ENCODE measurements at regions not wholly inside any gene's neighbourhood (a gene's known extent, or its start where the extent isn't known, plus 50 kb on each side); places are given as distances from the start of the nearest gene placed in this dataset.
A peak's percentile ranks its signal among the peaks of the same experiment; 100 is the strongest.
"Not testable (repeated sequence)": the region's sequence is repeated elsewhere in the genome, so short reads cannot be mapped to it uniquely, and the experiment has no call there.

DNA sequence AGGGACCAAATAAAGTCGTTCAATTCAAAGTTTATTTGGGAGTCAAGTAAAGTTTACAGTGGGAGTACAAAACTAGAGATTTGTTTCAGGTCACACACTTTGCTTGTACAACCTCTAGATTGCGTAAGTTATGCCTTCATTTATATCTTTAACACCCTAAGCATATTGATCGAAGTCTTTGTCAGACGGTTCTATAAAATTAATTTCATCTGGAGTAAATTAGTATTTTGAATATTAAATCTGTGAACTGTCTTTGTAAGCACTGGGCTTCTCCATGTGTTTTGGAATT is 119.7 kb downstream of the ACAA2 start:
- DNase-seq (ENCODE audit: low spot score), result no peak

DNA sequence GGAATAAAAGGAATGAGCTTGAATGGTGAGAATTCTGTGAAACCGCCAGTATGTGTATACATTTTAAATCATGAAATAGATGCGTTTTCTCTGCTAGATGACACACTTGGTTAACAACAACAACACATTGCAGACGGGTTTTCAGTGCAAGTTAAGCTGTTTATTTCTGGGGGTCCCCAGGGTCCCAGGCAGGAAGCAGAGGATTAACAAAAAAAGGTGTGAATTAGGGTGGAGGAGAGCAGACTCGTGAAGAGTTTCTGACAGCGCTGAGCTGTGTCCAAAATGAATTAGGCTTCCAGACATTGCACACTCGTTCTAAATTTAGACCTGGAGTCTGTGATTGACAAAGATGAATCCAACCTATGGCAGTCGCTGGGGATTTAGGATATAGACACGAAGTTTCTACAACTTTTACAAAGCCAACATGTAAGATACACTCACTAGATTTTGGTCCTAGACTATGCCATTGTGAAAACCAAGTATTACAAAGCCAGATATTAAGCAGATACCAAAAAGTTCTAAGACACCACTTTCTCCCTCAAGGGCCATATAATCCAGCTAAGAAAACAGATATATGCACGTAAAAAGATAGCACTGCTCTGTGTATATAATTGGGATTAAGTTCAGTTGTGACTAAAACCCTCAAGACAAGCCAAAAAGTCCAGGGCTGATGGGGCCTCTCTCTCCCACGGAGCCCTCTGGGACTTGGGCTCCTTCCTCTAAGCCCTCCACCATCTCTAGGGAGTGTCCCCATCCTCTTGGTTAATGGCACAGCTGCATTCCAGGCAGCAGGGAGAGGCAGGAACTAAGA is 120.2 kb downstream of the ACAA2 start:
- DNase-seq (ENCODE audit: low spot score), result no peak

DNA sequence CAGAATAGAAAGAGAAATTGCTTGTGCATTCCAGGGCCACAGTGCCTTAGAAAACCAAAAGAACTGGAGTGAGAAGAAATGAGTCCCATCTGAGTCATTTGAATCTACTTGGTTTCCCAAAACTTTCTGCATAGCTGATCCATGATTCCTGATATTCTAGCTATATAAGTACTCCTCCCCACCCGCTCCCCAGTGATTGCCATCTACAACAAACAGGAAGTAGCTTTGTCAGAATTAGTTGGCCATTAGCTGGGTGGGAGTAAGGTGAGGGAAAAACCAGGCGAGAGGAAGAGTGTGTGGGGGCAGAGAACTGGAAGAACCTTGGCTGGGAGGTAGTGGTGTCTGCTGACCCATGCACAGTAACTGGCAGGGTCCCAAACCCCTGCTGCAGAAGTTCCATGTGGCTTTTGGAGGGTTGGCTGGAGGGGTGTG is 122.1 kb downstream of the ACAA2 start:
- peak; percentile 83 for DNase-seq (ENCODE audit: low spot score)

DNA sequence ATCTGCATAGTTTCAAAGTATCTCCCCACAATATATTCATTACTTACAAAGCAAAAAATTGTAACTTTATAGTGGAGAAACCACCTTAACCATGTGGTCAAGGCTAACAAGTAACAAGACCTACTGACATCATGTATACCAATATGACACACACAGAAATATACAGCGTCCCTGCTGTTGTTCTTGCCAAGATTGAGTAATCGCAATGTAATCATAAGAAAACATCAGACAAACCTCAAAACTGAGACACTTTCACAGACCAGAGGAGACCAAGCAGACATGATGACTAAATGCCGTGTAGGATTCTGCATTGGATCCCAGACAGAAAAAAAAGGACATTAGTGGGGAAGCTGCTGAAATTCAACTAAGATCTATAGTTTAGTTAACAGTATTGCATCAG is 123.0 kb downstream of the ACAA2 start:
- DNase-seq (ENCODE audit: low spot score), result peak; percentile 43

DNA sequence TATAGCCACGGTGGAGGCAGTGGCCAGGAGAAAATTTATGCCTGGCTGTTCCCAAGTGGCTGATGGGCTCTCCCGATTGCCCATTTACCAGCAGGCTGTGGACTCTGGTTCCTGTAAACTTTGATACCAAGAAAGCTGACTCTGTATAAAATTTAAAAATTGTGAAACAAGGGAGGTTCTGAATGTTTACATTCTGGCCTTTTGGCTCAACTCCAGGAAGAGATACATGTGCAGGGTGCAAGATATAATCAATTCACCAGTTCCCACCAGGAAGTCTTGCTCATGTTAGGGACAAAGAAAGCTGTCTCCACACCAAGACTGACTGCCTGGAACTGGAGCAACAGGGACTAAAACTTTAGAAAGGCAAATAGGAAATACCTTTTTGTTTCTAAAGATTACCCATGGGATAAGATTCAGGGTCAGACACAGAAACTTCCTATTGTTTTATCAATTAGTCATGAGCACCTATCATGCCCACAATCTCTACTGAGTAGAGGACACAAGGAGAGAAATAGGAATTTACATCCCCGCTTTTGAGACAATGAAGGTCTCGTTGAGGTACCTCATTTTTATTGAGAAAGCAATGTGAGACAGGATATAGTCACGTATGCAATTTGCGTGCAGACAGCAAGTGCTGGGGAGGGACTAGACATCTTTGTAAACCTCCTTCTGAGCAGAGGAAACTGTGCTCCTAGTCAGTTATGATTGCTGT is 123.5 kb downstream of the LIPG start:
- no peak for DNase-seq (ENCODE audit: low spot score)

DNA sequence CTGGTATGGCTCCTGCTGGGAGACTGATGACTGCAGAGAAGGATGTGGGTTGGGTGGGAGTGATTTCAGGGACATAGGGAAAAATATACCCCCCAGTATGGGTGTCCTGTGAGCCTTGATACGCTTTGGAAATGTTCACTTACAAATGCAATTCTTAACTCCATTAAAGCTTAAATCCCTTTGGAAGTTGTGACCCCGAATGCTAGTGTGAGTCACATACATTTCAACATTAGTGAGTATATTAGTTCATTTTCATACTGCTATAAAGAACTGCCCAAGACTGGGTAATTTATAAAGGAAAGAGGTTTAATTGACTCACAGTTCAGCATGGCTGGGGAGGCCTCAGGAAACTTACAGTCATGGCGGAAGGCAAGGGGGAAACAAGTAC is 120.9 kb downstream of the LIPG start:
- not testable (repeated sequence) for DNase-seq (ENCODE audit: low spot score)

DNA sequence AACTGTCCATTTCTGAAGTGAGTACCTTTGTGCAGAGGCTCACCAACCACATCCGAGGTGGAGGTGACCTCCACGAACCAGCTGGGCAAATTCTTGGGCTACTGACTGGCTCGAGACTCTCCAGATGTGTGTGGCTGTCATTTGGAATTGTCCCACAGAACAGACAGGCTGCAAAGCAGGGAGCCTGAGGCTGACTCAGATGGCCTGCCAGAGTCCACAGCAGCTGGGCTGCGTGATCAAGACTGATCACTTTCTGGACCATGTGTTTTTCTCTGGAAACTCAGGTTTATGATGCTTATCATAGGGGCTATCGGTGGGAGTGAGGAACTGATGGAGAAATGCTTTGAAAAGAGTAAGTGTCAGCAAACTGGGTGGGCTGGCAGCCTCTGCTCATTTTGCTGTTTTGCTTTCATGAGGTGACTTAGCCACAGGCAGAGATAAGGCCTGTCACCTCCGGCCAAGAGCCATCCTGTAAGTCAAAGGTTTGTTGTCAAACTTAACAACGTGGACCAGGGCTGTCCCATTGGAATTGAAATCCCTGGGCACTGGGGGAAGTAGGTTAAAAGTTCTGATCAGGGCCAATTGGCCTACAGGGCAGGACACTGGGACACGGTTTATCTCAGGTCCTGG is 120.4 kb downstream of the LIPG start:
- DNase-seq (ENCODE audit: low spot score), result no peak

DNA sequence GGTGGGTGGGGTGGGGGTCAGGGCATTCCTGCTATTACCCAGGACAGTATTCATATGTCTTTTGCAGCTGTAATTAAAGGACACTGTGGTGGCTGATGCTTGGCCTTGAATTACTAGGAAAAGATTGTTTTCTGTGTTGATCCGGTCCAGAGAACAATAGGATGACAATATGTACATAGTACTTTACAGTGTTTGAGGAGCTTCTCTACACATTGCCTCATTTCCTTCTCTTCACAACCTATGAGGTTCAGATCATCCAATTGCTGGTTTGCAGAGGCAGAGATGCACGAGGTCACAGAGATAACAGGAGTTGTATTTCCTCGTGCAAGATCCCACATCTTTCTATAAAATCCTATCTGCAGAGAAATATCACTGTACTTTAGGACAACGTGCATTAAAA is 119.5 kb downstream of the LIPG start:
- no peak for DNase-seq (ENCODE audit: low spot score)

DNA sequence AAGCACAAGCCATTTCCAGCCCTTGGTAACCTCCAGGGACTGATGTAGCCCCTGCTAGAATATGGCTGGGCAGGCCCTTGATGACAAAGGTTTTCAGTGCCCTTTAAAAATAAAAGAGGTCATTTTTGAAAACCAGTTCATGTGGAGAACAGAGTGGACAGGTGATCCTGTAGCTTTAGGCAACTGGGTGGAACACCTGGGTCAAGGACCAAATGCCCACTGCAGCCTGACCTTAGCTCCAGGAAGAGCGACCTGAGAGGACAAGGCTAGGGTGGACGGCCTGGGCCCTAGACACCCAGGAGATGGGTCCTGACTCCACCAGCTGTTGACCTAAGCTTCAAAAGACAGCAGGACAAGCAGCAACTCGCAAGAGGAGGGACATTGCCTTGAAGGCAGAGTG is 116.6 kb downstream of the LIPG start:
- DNase-seq (ENCODE audit: low spot score), result no peak

DNA sequence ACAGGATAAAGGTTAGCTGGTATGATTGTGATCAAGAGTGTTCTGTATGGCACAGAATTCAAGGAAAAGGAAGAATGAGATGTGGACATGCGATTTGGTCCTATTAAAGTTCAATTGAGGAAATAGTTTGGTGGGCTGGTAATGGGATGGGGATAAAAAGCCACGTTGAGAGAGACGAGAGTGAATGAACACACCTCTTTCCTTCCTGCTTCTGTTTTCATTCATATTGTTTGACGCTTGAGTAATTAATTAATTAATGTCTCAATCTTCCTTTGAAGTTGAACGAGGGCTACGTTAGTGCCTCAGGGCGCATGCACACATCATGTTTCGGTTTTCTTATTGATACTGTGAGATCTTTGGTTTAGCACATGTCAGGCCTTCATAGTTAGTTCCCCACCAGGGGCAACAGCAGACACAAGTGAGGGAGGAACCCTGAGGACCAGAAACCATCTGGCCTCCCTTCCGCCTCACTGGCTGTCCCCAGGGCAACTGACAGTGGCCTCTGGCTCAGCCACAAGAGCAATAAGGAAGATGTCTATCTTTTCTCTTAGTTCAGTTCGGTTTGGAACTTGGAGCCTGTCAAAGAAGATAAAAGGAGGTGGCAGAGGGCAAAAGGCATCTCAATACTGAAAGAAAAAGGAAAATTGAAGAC is 116.0 kb downstream of the LIPG start:
- DNase-seq (ENCODE audit: low spot score), result no peak

DNA sequence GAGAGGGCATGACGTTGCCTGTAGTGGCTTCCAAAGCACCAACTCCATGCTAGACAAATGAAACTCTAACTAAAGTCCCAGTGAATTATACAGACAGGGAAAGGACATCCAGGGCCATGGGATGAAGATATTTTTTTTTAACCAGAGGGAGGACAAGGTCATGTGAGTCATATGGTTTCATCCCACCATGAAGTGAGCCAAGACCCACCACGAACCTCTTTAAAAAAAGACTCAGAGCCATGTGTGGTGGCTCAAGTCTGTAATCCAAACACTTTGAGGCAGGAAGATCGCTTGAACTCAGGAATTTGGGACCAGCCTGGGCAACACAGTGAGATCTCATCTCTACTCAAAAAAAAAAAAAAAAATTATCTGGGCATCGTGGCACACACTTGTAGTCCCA is 115.2 kb downstream of the LIPG start:
- DNase-seq (ENCODE audit: low spot score), result no peak

DNA sequence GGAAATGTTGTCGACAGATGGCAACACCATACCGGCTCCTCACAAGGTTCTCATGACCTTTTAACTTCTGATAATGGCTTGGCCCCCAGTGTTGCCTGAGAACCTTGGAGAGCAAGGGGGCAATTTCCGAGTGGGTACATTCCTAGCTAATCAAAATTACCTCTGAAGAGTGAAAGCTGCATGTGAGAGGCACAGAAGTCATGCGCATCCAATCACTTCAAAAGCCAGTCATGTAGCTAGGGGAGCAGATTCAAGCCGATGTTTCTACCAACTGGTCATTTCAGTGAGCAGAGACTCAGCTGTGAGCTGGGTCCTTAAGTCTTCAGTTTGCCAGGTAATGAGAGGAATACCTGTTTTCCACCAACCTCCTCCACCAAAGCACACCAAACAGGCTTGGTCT is 111.4 kb downstream of the LIPG start:
- DNase-seq (ENCODE audit: low spot score), result no peak

DNA sequence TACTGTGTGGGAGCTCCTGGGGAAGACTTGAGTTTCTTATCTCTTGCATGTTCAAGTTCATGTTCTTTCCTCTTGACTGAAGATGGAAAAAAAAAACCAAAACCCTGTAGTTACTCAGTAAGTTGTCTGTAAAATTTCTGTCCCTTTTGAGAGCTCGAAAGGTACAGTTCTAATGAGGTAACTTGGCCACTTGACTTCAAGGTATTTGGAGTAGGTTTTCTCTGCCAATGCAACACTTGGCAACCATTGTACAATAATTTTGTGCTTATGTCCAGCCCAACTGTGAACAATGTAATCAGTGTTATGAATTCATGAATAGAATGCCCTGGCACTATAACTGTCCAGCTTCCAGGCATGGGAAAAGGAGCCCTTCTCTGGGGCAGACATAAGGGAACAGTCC is 111.0 kb downstream of the LIPG start:
- DNase-seq (ENCODE audit: low spot score), result no peak

DNA sequence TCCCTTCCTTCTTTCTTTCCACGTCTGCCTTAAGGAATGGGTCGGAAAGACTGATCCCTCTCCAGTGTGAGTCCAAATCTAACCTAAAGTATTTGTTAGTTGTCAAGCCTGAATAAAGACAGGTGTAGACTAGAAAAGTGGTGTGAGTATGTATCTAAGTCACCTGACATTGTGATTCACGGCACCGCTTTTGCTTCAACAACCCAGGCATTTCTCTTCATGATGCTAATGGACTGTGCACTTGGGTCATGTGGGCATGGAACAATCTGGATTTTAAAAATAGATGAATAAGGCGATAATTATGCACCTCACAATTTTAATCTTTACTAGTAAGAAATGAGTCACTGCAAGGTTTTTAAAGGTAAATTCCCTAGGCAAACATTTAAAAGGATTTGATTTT is 107.5 kb downstream of the LIPG start:
- no peak for DNase-seq (ENCODE audit: low spot score)

DNA sequence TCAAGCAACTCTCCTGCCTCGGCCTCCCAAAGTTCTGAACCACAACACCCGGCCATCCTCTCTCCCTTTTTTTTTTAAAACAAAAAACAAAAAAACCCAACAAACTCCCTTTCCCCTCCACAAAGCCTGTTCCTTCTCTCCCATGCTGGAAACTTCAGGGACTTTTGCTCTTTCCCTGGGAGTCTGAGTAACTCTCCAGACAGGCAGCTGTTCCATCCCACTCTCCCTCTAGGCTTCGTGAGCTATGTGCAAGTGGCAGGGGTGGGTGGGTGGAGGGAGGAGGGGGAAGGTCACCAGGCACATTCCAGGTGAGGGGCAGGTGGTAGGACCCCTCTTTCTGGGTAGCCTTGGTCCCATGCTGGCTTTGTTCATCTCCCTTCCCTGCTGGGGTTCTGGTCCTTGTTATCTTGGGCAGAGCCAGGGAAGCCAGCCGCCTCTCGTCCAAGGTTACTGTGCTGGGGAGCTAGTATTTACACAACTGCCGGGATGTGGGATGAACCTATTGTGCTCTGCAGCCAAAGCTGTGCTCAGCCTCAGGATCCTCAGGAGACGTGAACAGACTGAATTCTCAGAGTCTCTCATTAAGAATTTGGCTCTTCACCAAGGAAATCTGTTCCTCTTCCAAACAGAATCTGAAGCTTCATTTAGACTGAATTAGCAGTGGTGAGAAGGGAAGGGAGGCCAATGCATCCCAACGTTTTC is 106.9 kb downstream of the LIPG start:
- DNase-seq (ENCODE audit: low spot score), result no peak

DNA sequence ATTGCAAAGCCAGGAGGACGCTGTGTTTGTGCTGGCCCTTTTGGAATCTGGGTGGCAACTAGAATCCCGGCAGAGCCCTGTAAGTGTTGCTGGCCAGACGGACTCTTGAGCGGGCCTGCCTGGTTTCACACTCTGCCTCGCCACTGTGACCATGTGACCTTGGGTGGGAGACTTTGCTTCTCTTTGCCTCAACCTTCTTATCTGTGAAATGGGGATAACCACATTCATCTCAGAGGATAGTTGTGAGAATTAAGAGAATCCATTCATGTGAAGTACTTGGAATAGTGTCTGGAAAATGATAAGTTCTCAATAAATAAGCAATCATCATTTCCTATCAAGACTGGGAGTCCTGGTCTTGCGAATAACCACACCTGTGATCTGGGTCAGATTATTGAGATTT is 105.6 kb downstream of the LIPG start:
- no peak for DNase-seq (ENCODE audit: low spot score)

DNA sequence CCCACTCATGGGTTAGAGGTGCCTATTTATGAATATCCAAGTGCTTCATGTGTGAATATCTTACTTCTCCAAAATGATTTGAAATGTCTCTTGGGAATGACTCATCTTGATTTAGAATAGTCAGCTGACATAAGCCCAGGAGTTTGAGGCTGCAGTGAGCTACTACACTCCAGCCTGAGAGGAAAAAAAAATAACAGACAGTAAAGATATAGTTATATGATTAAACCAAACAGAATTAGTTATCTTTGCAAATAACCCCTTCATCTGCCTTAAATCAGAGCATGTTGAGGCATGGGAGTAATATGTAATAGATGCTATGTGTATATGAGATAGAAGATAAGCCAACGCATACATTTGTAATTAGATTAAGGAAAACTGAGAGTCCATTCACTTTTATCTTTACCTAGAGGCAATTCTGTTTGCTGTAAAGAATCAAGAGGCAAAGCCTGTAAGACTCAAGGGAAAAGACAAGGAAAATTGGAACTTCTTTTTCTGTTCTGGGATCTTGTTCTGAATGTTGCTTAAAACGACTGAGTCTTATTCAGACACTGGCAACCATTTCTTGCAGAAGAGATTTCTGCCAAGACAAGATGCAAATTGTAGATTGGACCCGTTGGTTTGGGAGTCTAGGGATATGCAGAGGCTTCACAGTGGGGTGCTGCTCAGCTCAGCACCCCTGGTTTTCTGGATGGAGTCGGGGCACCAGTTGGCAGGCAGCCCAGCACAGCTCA is 104.4 kb downstream of the LIPG start:
- peak; percentile 33 for DNase-seq (ENCODE audit: low spot score)

DNA sequence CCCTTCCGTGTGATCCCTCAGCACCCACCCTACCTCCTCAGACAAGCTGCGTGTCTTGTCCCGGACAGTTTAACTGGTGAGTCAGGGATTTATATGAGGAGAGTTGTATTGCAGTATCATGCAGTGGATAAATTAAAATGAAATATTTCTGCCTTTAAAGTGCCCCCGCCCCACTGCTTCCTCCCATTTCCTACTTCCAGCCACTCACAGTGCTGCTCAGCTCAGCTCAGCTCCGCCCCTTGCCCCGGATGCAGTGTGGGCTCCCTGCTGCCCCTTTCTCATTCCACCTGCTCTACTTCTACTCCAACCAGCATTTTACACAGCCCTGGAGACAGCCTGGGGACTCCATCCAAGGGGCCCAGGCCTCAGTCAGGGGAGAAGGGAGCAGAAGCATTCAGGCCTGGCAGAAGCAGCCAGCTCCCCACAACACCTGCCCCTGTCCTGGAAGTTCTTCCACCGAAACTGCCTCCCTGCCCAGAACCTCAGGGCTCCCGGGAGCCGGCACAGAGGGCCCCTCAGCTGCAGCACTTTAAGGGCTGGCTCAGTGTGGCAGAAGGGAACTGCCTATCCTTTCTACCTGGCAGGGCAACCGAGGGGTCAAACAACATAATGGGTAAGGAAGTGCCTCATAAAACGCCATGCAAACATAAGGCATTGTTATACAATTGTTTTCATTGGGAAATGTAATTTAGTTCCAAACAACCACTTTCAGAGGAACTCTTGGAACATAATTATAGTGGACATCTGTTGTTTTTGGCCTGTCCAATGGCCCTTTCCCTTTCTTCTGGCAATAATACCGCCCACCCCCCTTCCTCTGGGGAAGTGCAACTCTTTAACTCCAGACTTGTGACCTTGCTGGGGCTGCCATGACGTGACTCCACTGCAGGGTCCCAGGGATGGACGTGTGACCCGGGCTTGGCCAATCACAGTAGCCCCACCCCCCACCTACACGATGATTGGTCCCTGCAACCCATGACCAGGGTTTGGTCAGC is 102.3 kb downstream of the LIPG start:
- DNase-seq (ENCODE audit: low spot score), result peak; percentile 41

DNA sequence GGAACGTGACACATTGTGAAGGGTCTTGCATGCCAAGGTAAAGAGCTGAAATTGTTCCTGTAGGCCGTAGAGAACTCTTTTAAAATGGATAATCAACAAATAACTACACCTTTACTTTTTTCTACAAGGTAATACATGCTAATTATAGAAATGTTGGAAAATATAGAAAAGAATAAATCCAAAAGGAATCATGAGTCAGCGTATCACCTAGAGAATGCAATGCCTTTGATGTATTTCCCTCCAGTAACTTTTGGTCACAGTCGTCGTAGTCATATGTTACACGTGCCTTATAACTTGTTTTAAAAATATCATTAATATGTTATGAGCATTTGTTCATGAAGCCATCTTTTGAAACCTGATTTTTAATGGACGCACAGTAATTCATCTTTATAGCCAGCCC is 100.6 kb downstream of the LIPG start:
- DNase-seq (ENCODE audit: low spot score), result no peak

DNA sequence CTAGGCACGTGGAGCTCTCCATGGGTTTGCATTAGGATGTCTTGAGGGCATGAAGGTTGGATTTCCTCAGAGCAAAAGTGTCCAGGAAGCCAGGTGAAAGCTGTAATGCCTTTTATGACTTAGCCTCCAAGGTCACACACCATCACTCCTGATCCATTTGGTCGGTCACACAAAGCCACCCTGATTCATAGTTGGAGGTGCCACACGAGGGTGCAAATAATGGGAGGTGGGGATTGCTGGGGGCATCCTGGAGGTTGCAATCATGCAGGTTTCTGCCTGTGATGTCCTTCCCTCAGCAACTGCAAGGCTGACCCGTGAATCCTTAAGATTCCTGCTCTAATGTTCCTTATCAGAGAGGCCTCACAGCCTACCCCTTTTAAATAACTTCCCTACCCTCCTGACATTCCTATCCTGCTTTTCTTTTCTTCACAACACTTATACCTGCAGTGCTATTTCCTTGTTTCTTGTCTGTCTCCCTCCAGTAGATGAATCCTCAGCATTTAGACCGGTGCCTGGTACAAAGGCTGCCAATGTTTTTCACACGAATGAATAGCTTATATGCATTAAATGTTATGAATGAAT is 97.1 kb downstream of the LIPG start:
- DNase-seq (ENCODE audit: low spot score), result no peak
